22Rv1 (cell line): ENCODE measurements at regions not wholly inside any gene's neighbourhood (a gene's known extent, or its start where the extent isn't known, plus 50 kb on each side); places are given as distances from the start of the nearest gene placed in this dataset.

Experiments
- ZFX ChIP-seq: fragments of 450-650 bp; IDR thresholded peaks from 2 replicates; pipeline ENCODE4 v1.6.1; 2017; ENCODE audit warnings: antibody characterized with exemption, borderline replicate concordance
- TF ChIP-seq, protein P1 (sequence below): fragments of 450-650 bp; IDR thresholded peaks from 2 replicates; pipeline ENCODE4 v1.5.1; 2017; ENCODE audit warnings: mild to moderate bottlenecking

DNA sequence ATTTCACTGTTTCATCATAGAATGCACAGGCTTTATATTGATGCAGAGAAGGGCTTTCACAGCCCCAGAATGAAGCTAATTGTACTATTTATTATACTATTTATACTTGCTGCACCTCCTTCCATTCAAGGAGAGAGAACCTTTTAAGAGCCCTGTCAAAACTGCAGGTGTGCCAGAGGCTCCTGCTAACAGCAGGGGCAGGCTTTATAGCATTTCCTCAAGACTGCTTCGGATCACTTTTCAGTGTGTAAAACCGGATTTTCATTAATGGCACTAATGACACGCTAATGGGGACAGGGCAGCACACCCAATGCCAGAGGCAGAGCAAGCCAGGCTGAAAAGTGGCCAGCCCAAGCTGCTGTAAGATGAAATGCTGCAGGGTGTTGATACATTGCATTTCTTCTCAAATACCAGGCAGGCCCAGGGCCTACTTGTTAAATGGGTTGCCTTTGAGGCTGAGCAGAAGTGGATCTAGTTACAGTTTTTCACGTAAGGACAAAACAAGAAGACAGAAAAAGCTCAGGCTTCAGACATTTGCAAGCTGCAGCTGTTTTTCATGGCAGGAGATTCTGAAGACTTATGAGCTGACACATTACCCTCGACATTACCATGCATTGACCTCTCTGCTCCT lies 487.7 kb upstream of the BTBD3 start:
- TF ChIP-seq, protein P1, sequence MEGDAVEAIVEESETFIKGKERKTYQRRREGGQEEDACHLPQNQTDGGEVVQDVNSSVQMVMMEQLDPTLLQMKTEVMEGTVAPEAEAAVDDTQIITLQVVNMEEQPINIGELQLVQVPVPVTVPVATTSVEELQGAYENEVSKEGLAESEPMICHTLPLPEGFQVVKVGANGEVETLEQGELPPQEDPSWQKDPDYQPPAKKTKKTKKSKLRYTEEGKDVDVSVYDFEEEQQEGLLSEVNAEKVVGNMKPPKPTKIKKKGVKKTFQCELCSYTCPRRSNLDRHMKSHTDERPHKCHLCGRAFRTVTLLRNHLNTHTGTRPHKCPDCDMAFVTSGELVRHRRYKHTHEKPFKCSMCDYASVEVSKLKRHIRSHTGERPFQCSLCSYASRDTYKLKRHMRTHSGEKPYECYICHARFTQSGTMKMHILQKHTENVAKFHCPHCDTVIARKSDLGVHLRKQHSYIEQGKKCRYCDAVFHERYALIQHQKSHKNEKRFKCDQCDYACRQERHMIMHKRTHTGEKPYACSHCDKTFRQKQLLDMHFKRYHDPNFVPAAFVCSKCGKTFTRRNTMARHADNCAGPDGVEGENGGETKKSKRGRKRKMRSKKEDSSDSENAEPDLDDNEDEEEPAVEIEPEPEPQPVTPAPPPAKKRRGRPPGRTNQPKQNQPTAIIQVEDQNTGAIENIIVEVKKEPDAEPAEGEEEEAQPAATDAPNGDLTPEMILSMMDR: no peak
- no peak for TF ChIP-seq ZFX
